HG03354 (cell line): ENCODE measurements at regions not wholly inside any gene's neighbourhood (a gene's known extent, or its start where the extent isn't known, plus 50 kb on each side); places are given as distances from the start of the nearest gene placed in this dataset.

Experiments used
- ATAC-seq: cut with Tn5 transposase; IDR thresholded peaks from one replicate; pipeline ENCODE4 v1.9.1; 2021; ENCODE audit warnings: mild to moderate bottlenecking; ENCODE audit not compliant: unreplicated experiment, poor library complexity, severe bottlenecking

DNA sequence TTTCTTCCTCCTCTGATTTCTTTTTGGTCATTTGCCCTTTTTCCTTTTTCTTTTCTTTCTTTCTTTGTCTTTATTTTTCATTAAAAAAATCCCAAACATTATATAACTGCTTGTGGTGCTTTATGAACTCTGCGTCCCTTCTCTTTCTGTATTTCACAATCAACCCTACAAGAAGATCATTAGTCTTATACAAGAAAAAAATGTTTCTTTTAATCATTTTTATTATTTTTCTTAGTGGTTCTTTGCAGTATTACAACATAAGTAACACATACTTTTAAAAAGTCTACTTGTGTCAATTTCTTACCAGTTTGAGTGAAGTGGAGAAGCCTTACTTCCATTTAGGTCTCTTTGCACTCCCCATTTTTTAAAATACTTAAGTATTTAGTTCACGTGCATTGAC is 212.7 kb upstream of the SMC2 start:
- no peak for ATAC-seq

GRCh38 chr9:103889989-103890388 is 204.1 kb upstream of the SMC2 start:
- no peak for ATAC-seq

- ATAC-seq = no peak
Observed at GRCh38 chr9:103894184-103894583, 199.9 kb upstream of the SMC2 start.

- no peak for ATAC-seq
Observed at GRCh38 chr9:103898550-103898949, 195.6 kb upstream of the SMC2 start.

- ATAC-seq = no peak
Observed at GRCh38 chr9:103899866-103900265, 194.2 kb upstream of the SMC2 start.

DNA sequence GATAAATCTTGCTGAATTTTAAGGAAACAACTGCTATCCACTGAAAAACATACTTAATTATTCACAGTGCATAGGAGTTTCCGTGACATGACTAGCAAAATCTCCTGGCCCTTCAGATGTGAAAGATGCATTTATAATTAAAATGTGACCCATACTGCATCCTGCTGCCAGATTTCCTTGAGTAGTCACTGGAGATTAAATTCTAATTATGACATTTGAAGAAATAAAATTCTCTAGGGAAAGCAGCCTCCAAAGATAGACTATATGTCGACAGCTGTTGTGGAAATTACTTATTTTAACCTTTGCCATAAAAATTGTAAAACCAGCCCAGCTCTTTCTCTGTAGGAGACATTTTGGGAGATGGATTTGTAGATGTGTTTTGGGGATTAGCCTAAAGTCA is 193.6 kb upstream of the SMC2 start:
- no peak for ATAC-seq

GRCh38 chr9:103902263-103902662 is 191.8 kb upstream of the SMC2 start:
- no peak for ATAC-seq

DNA sequence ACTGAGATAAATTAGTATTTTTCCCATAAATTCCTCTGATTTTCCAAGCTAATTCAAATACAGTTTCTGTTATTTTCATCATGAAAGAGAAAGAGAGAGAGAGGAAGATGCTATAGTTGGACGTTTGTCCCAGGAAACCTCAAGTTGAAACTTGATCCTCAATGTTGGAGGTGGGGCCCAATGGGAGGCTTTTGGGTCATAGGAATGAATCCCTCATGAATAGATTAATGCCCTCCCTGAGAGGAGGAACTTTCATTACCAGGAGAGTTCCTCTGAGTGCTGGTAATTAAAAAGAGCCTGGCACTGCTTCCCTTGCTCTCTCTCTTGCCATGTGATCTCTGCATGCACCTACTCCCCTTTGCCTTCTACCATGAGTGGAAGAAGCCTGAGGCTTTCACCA is 189.9 kb upstream of the SMC2 start:
- ATAC-seq = no peak

DNA sequence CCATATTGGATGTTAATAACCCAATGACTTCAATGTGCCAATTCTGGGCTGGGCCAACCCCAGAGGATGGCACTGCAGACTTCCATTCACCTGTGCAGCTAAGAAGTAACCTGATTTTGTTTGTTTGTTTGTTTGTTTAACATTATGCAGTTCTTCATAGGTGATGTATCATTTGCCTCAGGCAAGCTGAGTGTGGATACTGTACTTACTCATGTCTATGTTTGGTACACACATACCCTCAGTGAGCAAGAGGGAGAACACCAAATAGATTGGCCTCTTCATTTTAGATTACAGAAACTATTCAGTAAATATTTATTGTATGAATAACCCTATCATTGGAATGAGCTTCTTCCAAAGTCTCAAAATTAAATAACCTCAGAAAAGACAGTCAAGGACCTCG is 180.2 kb upstream of the SMC2 start:
- ATAC-seq = no peak

GRCh38 chr9:103919605-103920209 is 174.4 kb upstream of the SMC2 start:
- ATAC-seq = no peak

DNA sequence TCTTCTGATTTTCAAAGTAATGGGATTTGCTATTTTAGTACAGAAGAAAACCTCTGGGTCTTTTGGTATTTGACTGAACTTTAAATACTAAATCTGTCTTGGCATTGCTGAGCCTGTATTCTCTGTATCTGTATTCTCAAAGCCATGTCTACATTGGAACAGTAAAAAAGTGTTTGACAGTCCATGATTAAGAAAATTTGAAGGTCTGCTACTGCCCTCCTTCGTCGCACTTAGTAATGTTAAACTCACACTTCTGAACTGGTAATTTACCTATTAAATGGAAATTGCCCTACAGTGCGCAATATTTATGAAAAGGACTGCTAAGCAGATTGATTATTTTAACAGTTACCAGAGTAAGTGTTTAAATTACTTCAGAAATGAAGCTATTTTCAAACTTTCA is 165.7 kb upstream of the SMC2 start:
- ATAC-seq = no peak

- ATAC-seq = no peak
Observed at GRCh38 chr9:103941104-103941503, 153.0 kb upstream of the SMC2 start.

DNA sequence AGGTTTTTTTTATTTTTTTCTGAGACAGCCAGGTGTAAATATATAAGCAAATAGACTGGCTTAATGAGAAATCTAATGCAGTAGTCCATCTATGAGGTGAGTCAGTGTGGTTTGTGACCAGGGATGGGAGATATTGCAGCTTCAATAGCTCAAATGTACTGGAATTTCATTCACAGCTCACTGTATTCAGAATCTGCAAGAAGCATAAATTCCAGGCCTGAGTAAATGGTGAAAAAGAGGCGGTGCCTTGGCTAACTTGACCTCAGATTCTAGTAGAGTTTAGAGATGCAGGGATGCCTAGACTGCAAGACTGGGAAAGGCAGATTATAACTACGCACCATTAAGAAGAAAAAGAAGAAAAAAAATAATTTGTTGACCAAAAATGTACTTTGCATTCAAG is 151.9 kb upstream of the SMC2 start:
- ATAC-seq = no peak

- no peak for ATAC-seq
Observed at GRCh38 chr9:103942651-103943050, 151.5 kb upstream of the SMC2 start.

DNA sequence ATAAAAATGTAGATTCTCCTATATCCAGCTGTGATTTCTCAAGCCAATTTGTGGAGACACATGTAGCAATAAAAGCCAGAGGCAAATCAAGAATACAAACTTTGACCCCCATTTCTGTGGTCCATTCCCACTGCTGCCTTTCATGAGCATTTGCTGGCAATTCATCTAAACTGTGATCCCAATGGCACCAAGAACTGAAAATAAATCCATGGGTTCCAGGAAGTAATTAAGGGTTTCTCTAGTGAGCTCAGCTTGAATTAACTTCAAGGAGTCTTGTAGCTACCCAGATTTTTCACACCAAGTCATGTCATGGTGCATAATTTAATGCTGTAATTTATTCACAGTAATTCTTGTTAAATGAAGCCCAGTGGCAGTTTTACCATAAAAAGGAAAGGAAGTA is 145.0 kb upstream of the SMC2 start:
- no peak for ATAC-seq

DNA sequence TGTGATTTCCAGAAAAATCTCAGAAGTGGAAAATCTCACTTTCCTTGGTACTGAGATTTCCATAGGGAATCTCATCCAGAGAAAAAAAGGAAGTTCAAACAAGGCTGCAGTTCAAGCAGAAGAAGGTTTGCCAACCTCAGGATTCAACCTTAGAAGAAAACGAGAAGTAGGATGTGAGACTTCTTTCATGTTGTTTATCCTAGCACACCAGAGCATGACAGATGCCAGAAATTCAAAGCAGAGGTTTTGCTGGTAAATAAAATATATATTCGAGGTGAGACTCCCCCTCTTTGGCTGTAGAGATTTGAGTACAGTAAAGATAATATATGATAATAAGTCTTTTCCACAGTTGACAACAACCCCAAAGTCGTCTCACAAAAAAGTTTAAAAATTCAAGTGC is 116.9 kb upstream of the SMC2 start:
- no peak for ATAC-seq

GRCh38 chr9:103978396-103978795 is 115.7 kb upstream of the SMC2 start:
- ATAC-seq = no peak

DNA sequence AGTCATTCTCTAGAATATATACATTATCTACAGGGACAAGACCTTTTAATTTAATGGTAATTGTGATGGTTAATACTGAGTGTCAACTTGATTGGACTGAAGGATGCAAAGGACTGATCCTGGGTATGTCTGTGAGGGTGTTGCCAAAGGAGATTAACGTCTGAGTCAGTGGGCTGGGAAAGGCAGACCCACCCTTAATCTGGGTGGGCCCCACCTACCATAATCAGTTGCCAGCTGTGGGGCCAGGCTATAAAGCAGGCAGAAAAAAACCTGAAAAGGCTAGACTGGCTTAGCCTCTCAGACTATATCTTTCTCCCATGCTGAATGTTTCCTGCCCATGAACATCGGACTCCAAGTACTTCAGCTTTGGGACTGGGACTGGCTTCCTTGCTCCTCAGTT is 112.2 kb upstream of the SMC2 start:
- no peak for ATAC-seq

DNA sequence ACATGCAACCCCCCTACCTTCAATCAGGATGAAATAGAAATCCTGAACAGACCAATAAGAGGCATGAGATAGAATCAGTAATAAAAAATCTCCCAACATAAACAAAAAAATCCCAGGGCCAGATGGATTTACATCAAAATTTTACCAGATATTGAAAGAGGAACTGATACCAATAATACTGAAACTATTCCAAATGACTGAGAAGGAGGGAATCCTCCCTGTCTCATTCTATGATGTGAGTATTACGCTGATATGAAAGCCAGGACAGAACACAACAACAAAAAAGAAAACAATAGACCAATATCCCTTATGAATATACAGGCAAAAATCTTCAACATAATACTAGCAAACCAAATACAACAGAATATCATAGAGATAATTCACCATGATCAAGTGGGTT is 109.0 kb upstream of the SMC2 start:
- no peak for ATAC-seq

DNA sequence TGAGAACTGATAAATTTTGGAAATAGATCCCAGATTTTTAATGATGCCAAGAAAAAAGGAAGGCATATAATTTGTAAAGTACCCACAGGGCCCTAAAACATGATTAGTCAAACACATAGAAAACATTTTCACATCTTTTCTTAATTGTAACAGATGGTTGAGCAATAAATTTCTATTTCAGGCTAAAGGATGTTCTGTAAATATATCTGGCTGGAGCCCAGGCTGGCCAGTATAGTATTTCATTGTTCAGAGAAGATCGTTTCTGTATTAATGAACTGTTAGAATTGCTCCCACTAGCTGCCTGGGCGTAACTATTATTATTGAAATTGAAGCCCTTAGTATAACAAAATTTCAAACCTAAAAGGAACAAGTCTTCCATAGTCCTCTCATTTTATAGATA is 105.3 kb upstream of the SMC2 start:
- ATAC-seq = no peak

- ATAC-seq = no peak
Observed at GRCh38 chr9:103990311-103990710, 103.8 kb upstream of the SMC2 start.

DNA sequence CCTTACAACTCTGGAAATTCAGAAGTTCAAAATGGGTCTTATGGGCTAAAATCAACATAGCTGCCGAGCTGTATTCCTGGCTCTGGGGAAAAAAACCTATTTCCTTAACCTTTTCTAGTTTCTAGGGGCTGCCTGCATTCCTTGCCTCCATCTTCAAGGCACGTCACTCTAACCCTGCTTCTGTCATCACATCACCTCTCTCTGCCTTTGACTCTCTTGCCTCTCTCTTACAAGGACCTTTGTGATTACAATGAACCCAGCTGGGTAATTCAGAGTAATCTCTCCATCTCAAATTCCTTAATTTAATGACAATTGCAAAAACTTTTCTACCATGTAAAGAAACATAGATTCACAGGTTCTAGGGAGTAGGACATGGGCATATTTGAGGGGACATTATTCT is 103.1 kb upstream of the SMC2 start:
- ATAC-seq = no peak
